NK-92 treated with Interleukin-12 subunit alpha and Interleukin-12 subunit beta, amount 100 ng/mL, for 24 hours (cell line): ENCODE measurements at regions not wholly inside any gene's neighbourhood (a gene's known extent, or its start where the extent isn't known, plus 50 kb on each side); places are given as distances from the start of the nearest gene placed in this dataset.

Experiments
- DNase-seq: peaks from one replicate; lab custom pipeline; 2025; lab: John Stamatoyannopoulos, UW

- no peak for DNase-seq
Observed at GRCh38 chr16:18059089-18059488, 277.4 kb downstream of the NPIPA8 start.

DNA sequence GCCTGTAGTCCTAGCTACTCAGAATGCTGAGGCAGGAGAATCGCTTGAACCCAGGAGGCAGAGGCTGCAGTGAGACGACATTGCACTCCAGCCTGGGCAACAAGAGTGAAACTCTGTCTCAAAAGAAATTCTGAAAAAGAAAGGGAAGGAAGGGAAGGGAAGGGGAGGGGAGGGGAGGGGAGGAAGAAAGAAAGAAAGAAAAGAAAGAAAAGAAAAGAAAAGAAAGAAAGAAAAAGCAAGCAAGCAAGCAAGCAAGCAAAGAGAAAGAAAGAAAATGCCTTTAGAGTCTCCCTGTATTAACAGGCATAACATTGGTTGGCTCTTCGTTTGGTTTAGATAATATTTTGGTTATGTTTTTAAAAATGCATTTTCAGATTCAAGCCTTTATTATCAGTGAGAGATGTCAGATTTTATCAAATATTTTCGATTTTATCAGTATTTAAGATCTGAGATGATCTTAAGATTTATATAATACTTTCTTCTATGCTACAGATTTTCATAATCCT is 281.1 kb downstream of the NPIPA8 start:
- DNase-seq: no peak

GRCh38 chr16:18050777-18051176 is 285.8 kb downstream of the NPIPA8 start:
- no peak for DNase-seq

DNA sequence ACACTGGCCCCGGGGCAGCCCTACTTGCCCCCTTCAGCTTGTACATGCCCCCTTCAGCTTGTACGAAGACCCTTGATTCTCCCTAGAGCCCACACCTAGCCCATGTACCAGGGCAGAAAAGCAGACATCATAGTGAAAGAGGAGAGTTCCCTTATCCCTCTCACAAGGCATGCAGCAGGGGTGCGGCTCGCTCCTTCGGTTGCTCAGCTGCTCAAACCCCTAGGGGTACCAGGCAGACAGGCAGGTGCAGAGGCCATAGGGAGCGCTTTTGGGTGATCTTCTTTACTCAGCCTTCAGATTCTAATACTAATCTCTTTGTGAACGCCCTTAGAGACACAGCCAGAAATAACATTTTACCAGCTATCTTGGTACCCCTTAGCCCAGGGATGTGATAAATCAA is 286.3 kb downstream of the NPIPA8 start:
- DNase-seq: no peak

GRCh38 chr16:18049547-18050133 is 286.9 kb downstream of the NPIPA8 start:
- no peak for DNase-seq

DNA sequence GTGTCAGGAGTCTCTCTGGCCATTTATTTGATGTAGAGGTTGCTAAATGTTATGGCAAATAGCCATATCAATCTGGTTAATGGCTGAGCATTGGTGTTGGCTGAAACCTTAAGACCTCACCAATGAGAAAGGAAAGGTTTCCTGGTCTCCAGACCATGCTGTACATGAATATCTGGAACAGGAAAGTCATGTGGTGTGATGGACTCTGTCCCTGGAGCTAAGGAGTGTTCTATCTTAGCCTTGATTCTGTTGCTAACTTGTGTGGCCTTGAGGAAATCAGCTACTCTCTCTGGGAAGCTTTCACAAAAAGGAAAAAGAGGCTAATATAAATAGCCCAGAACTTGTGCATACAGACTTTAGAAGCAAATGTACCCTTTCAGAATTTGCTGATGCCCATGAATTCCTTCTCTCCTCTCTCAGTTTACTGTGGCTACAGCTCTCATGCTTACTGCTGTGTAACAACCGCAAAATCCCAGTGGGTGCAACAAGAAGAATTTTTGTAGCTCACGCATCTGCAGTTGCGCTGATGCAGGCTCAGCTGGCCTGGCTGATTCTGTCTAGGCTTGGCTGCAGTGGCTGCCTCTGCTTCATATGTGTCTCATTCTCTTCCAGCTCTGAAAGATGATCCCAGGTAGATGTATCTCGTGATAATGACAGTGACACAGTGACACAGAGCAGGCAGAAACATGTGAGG is 287.5 kb downstream of the NPIPA8 start:
- no peak for DNase-seq

GRCh38 chr16:18047761-18048160 is 288.8 kb downstream of the NPIPA8 start:
- no peak for DNase-seq

- no peak for DNase-seq
Observed at GRCh38 chr16:18045356-18045755, 291.2 kb downstream of the NPIPA8 start.

- no peak for DNase-seq
Observed at GRCh38 chr16:18041864-18042834, 294.4 kb downstream of the NPIPA8 start.

DNA sequence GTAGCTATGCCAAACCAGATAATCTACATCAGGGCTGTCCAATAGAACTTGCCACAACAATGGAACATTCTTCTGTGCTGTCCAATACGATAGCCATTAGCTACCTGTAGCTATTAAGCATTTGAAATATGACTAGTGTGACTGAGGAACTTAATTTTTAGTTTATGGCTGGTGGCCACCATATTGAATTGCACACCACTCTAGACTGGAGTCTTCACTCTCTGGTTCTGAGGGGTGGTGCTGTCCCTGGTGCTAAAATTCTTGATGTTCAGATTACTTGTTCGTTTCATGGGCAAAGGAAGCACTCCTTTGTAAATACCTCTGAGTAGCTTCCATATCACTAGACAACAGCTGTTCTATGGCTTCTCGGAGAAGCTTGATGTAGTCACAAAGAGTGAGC is 296.6 kb downstream of the NPIPA8 start:
- no peak for DNase-seq

DNA sequence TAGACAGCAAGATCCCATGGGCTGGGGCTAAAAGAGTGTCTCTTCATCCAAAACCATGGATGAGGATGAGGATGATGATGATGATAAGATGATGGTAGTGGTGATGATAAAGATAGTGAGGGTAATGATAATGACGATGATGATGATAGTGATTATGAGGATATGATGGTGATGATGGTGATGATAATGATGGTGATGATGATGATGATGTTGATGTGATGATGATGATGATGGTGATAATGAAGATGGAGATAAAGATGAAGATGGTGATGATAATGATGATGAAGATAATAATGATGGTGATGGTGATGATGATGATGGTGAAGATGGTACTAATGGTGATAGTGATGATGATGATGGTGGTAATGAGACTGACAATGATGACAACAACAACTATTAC is 299.5 kb downstream of the NPIPA8 start:
- DNase-seq: no peak

GRCh38 chr16:18024611-18025010 is 311.9 kb downstream of the NPIPA8 start:
- no peak for DNase-seq

GRCh38 chr16:18018376-18018775 is 318.2 kb downstream of the NPIPA8 start:
- no peak for DNase-seq

DNA sequence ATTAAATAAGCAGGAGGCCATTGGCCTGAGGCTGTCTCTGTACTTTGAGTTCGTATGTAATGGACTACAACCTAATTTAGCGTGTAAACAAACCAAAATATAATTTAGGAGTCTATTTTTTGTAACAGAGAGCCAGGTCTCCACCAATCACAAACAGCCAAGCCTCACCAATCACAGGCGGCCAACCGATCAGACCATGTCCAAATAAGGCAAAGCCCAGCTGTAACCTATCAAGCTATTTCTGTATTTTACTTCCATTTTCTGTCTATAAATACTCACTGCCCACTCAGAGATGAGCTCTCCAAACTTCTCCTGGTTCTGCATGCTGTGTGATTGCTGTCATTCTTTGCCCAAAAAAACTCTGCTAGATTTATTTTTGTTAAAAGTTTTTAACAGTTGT is 322.7 kb downstream of the NPIPA8 start:
- DNase-seq: no peak

DNA sequence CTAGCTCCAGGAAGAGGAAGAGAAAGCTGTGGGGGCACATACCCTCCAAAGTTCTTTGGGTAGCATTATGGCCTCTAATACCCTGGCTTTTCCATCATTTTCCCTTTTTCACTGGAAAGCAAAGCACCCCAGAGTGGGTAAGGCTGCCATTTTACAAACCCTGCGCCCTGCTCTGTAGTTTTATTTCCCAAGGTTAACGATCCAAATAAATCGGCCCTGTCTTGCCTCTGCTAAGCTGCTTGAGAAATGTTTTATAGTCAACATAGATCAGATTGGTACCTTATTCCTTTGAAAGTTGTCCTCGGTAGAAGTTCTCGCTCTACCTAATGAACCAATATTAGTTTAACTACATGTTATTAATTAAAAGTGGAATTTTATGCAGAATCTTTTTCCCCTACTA is 328.2 kb downstream of the NPIPA8 start:
- DNase-seq: no peak

DNA sequence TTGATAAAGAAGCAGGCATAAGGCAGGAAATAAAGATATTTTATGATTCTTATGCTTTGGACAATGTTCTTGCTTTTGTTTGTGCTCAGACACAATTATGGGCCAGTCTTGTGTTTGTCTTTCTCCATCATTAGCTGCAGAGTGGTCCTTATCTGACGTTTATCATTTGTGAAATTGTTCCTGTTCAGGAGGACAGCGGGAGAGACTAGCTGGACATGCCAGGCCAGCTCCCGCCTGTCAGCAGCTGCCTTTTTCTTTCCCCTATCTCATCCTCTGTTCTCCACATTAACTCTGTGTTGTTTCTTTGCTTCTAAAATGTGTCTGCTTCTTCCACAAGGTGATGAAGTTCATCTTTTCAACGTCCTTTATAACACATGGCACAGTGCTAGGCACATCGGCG is 333.5 kb downstream of the NPIPA8 start:
- no peak for DNase-seq

GRCh38 chr16:17998996-17999395 is 337.5 kb downstream of the NPIPA8 start:
- no peak for DNase-seq

GRCh38 chr16:17998550-17998949 is 338.0 kb downstream of the NPIPA8 start:
- DNase-seq: no peak

- DNase-seq: no peak
Observed at GRCh38 chr16:17994027-17994426, 342.5 kb downstream of the NPIPA8 start.

GRCh38 chr16:17992416-17992815 is 344.1 kb downstream of the NPIPA8 start:
- no peak for DNase-seq

- no peak for DNase-seq
Observed at GRCh38 chr16:17989255-17989654, 347.3 kb downstream of the NPIPA8 start.

DNA sequence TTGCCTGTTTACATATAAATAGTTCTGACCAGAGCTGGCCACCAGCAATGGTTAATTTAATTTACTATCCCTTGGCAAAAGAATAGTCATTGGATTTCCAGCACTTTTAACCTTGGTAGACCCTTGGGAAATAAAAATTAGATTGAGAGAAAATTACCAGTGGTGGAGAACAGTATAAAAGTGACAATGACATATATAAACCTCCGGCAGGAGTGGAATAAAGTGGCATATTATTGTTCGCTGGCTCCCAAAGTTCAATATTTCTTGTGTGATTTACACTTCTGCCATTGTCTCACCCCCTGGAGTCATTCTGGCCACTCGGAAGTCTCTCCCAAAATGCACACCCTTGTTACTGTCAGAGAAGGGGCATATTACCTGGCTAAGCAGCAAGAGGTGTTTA is 347.7 kb downstream of the NPIPA8 start:
- DNase-seq: no peak

DNA sequence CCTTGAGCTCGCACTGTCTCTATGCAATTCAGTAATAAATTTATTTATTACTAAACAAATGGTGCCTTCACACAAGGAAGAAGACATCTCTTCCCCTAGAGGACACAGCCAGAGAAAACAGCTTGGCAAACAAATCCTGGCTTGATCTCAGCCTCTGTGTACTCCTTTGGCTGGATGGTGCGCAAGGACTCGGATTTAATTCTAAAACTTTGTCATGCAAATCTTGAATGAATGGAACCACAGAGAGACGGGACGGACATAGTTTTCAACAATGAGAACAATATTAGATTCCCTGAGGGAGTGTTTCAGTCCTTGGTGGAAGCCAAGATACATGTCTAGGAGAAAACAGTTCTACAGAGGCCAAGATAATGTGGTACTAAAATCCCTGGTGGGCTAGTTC is 349.5 kb downstream of the NPIPA8 start:
- DNase-seq: no peak
